ENCODE measurements at regions not wholly inside any gene's neighbourhood (a gene's known extent, or its start where the extent isn't known, plus 50 kb on each side); places are given as distances from the start of the nearest gene placed in this dataset.

- TF ChIP-seq CTCF (conservative IDR thresholded peaks at IDR 0.05), result no peak
- Mint-ChIP-seq H3K36me3 (ENCODE audit: low read depth) (no peaks in the 10 kb centered on the region), H3K4me3 (no peak overlapping the region), H3K27ac (ENCODE audit: unreplicated experiment) (peak overlapping the region; percentile 67), H3K4me1 (peaks cover 29% of the 10 kb centered on the region), H3K27me3 (ENCODE audit: low read depth) (peaks cover 78% of the 10 kb centered on the region), H3K9me3 (no peaks in the 10 kb centered on the region)
- DNase-seq (ENCODE audit: low read depth, low spot score), result no peak
These were observed 92.5 kb downstream of the INHBB start for GRCh38 chr2:120438301-120439066.

- Mint-ChIP-seq H3K9me3 (no peaks in the 10 kb centered on the region), H3K27me3 (ENCODE audit: low read depth) (peaks cover 82% of the 10 kb centered on the region), H3K4me1 (peaks cover 29% of the 10 kb centered on the region), H3K36me3 (ENCODE audit: low read depth) (no peaks in the 10 kb centered on the region), H3K4me3 (no peak overlapping the region), H3K27ac (ENCODE audit: unreplicated experiment) (peak overlapping the region; percentile 67)
- no peak for DNase-seq (ENCODE audit: low read depth, low spot score)
- TF ChIP-seq CTCF (conservative IDR thresholded peaks at IDR 0.05), result no peak
These were observed 93.1 kb downstream of the INHBB start for GRCh38 chr2:120439067-120439368.

GRCh38 chr2:120439637-120440384, 93.9 kb downstream of the INHBB start:
- peak overlapping the region; percentile 20 for H3K4me3 Mint-ChIP-seq
- DNase-seq (ENCODE audit: low read depth, low spot score), result no peak
- H3K36me3 Mint-ChIP-seq (ENCODE audit: low read depth), result no peaks in the 10 kb centered on the region
- no peak overlapping the region for H3K27ac Mint-ChIP-seq (ENCODE audit: unreplicated experiment)
- H3K27me3 Mint-ChIP-seq (ENCODE audit: low read depth), result peaks cover 82% of the 10 kb centered on the region
- no peak for TF ChIP-seq CTCF (conservative IDR thresholded peaks at IDR 0.05)
- H3K4me1 Mint-ChIP-seq, result peaks cover 25% of the 10 kb centered on the region
- H3K9me3 Mint-ChIP-seq, result no peaks in the 10 kb centered on the region

GRCh38 chr2:120440521-120441350, 94.8 kb downstream of the INHBB start:
- Mint-ChIP-seq H3K4me1 (peaks cover 25% of the 10 kb centered on the region), H3K9me3 (no peaks in the 10 kb centered on the region), H3K27ac (ENCODE audit: unreplicated experiment) (no peak overlapping the region), H3K4me3 (peak overlapping the region; percentile 38), H3K27me3 (ENCODE audit: low read depth) (peaks cover 87% of the 10 kb centered on the region), H3K36me3 (ENCODE audit: low read depth) (no peaks in the 10 kb centered on the region)
- no peak for TF ChIP-seq CTCF (conservative IDR thresholded peaks at IDR 0.05)
- no peak for DNase-seq (ENCODE audit: low read depth, low spot score)

GRCh38 chr2:120441351-120441700, 95.4 kb downstream of the INHBB start:
- H3K4me3 Mint-ChIP-seq, result peak overlapping the region; percentile 38
- peaks cover 25% of the 10 kb centered on the region for H3K4me1 Mint-ChIP-seq
- no peak for TF ChIP-seq CTCF (conservative IDR thresholded peaks at IDR 0.05)
- no peak overlapping the region for H3K27ac Mint-ChIP-seq (ENCODE audit: unreplicated experiment)
- H3K27me3 Mint-ChIP-seq (ENCODE audit: low read depth), result peaks cover 89% of the 10 kb centered on the region
- H3K36me3 Mint-ChIP-seq (ENCODE audit: low read depth), result no peaks in the 10 kb centered on the region
- DNase-seq (ENCODE audit: low read depth, low spot score), result no peak
- no peaks in the 10 kb centered on the region for H3K9me3 Mint-ChIP-seq

Data from neural crest cell (in vitro differentiated cells).